ENCODE measurements at regions not wholly inside any gene's neighbourhood (a gene's known extent, or its start where the extent isn't known, plus 50 kb on each side); places are given as distances from the start of the nearest gene placed in this dataset.

DNA sequence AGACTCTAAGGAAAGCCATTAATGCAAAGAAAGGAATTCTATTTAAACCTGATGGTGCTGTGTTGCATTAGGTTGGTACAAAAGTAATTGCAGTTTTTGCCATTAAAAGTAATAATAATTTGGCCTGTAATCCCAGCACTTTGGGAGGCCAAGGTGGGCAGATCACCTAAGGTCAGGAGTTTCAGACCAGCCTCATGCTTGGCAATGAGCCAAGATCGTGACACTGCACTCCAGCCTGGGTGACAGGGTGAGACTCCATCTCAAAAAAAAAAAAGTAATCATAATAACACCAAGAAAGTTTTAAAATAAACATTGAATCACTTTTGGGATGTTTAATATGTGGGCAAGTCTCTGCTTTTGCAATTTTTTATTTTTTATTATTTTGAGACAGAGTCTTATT is 107.3 kb upstream of the FRMD4A start:
- Histone ChIP-seq H3F3A (ENCODE audit: control insufficient read depth, insufficient read depth) (no peaks in the 10 kb centered on the region), H3K27ac (ENCODE audit: low read depth, low read length) (no peak overlapping the region), H3K9me3 (ENCODE audit: control insufficient read depth, insufficient read depth, low read length) (no peaks in the 10 kb centered on the region), H3K4me2 (ENCODE audit: low read length) (no peak overlapping the region), H3K4me1 (ENCODE audit: control insufficient read depth, low read length) (no peaks in the 10 kb centered on the region), H4K20me1 (ENCODE audit: control insufficient read depth, insufficient read depth, low read depth, low read length) (no peaks in the 10 kb centered on the region), H3K36me3 (ENCODE audit: control insufficient read depth, low read length) (no peaks in the 10 kb centered on the region), H3K9me2 (replicated peaks; ENCODE audit: control insufficient read depth, low read length) (no peaks in the 10 kb centered on the region), H3K27me3 (ENCODE audit: control insufficient read depth, low read length) (peaks cover 11% of the 10 kb centered on the region), H3K4me3 (ENCODE audit: low read length) (no peak overlapping the region), H3K79me2 (ENCODE audit: control insufficient read depth, low read length) (no peaks in the 10 kb centered on the region)
- TF ChIP-seq, protein P1, sequence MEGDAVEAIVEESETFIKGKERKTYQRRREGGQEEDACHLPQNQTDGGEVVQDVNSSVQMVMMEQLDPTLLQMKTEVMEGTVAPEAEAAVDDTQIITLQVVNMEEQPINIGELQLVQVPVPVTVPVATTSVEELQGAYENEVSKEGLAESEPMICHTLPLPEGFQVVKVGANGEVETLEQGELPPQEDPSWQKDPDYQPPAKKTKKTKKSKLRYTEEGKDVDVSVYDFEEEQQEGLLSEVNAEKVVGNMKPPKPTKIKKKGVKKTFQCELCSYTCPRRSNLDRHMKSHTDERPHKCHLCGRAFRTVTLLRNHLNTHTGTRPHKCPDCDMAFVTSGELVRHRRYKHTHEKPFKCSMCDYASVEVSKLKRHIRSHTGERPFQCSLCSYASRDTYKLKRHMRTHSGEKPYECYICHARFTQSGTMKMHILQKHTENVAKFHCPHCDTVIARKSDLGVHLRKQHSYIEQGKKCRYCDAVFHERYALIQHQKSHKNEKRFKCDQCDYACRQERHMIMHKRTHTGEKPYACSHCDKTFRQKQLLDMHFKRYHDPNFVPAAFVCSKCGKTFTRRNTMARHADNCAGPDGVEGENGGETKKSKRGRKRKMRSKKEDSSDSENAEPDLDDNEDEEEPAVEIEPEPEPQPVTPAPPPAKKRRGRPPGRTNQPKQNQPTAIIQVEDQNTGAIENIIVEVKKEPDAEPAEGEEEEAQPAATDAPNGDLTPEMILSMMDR (IDR thresholded peaks at IDR 0.05; ENCODE audit: low read depth, low read length, poor library complexity, severe bottlenecking): no peak

DNA sequence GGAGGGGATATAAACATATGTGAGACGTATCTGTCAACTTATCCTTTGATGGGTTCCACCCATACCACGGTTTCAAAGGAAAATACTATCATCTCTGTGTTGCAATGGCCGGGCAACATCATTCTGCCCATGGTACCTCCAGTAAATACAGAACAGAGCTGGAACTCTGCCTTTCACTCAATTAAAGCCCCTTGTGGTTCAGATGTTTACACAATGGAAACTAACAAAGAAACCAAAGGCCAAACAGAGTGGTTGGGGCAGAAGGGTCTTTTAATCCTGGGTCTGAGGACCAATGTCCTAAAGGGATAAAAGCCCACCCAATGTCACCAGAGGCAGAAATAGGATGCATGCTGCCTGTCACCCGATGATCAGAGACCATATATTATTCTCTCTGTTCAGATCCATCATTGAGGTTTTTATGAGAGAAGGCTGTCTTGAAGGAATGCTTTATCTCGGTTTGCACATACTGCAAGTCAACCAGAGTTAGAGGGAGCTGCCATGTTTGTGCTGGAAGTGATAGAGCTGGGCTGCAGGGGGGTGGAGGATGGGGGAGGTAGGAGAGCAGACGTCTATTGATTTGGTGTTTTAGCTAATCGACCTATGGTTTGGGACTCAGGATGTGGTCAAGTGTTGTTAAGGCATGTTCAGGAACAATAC is 105.4 kb upstream of the FRMD4A start:
- no peaks in the 10 kb centered on the region for H3K4me1 ChIP-seq (ENCODE audit: control insufficient read depth, low read length)
- H3K9me3 ChIP-seq (ENCODE audit: control insufficient read depth, insufficient read depth, low read length): no peaks in the 10 kb centered on the region
- no peaks in the 10 kb centered on the region for H3K79me2 ChIP-seq (ENCODE audit: control insufficient read depth, low read length)
- H3K27ac ChIP-seq (ENCODE audit: low read depth, low read length): no peak overlapping the region
- no peak overlapping the region for H3K4me2 ChIP-seq (ENCODE audit: low read length)
- no peak overlapping the region for H3K4me3 ChIP-seq (ENCODE audit: low read length)
- no peaks in the 10 kb centered on the region for H3F3A ChIP-seq (ENCODE audit: control insufficient read depth, insufficient read depth)
- no peaks in the 10 kb centered on the region for H3K36me3 ChIP-seq (ENCODE audit: control insufficient read depth, low read length)
- no peaks in the 10 kb centered on the region for H3K9me2 ChIP-seq (replicated peaks; ENCODE audit: control insufficient read depth, low read length)
- TF ChIP-seq EZH2phosphoT487 (IDR thresholded peaks at IDR 0.05; ENCODE audit: borderline replicate concordance, low read length): no peak
- TF ChIP-seq, protein P1 (IDR thresholded peaks at IDR 0.05; ENCODE audit: low read depth, low read length, poor library complexity, severe bottlenecking): no peak
- peaks cover 11% of the 10 kb centered on the region for H3K27me3 ChIP-seq (ENCODE audit: control insufficient read depth, low read length)
- H4K20me1 ChIP-seq (ENCODE audit: control insufficient read depth, insufficient read depth, low read depth, low read length): no peaks in the 10 kb centered on the region

DNA sequence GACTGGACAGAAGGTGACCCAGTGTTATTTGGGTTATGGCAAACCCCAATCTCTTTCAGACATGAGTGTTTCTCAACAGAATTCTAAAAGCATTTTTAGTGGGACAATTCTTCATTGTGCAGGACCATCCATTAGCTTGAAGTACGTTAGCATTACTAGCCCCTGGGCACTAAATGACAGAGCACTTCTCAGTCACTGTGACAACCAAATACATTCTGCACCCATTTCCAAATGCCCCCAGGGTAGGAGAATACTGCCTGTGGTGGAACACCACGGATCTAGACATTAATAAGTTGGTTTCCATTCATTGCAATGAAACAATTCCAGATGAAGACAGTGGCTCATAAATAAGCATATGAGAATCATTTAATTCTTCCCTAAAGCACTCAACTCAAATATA is 102.4 kb upstream of the FRMD4A start:
- Histone ChIP-seq H3K79me2 (ENCODE audit: control insufficient read depth, low read length) (no peaks in the 10 kb centered on the region), H3K4me2 (ENCODE audit: low read length) (no peak overlapping the region), H4K20me1 (ENCODE audit: control insufficient read depth, insufficient read depth, low read depth, low read length) (no peaks in the 10 kb centered on the region), H3K36me3 (ENCODE audit: control insufficient read depth, low read length) (no peaks in the 10 kb centered on the region), H3F3A (ENCODE audit: control insufficient read depth, insufficient read depth) (no peaks in the 10 kb centered on the region), H3K27ac (ENCODE audit: low read depth, low read length) (no peak overlapping the region), H3K4me3 (ENCODE audit: low read length) (no peak overlapping the region), H3K4me1 (ENCODE audit: control insufficient read depth, low read length) (no peaks in the 10 kb centered on the region), H3K9me3 (ENCODE audit: control insufficient read depth, insufficient read depth, low read length) (no peaks in the 10 kb centered on the region), H3K27me3 (ENCODE audit: control insufficient read depth, low read length) (peaks cover 6% of the 10 kb centered on the region; the same call in 1 of the 2 replicates), H3K9me2 (replicated peaks; ENCODE audit: control insufficient read depth, low read length) (no peaks in the 10 kb centered on the region)
- TF ChIP-seq, protein P1 (IDR thresholded peaks at IDR 0.05; ENCODE audit: low read depth, low read length, poor library complexity, severe bottlenecking): no peak
- no peak for TF ChIP-seq EZH2phosphoT487 (IDR thresholded peaks at IDR 0.05; ENCODE audit: borderline replicate concordance, low read length)
